Activated CD8-positive, alpha-beta T cell treated with anti-CD3 and anti-CD28 coated beads, Interleukin-2, amount 10 ng/mL, durations not matched to agents 7 days and 5 days (primary cell): ENCODE measurements at regions not wholly inside any gene's neighbourhood (a gene's known extent, or its start where the extent isn't known, plus 50 kb on each side); places are given as distances from the start of the nearest gene placed in this dataset.

Source experiments
- ATAC-seq: fragments of 150-1000 bp; cut with Tn5 transposase; one replicate; pipeline ENCODE4 v1.10.0; 2021; ENCODE audit warnings: moderate library complexity
- CTCF ChIA-PET: fragments of 350-600 bp; sonication (Branson Sonifier 250); formaldehyde crosslinking; loops from one replicate; lab custom pipeline; 2021; ENCODE audit warnings: antibody characterized with exemption; lab: Charles Lee
- POLR2A ChIA-PET: fragments of 350-600 bp; sonication (Branson Sonifier 250); formaldehyde crosslinking; loops from one replicate; lab custom pipeline; 2021; ENCODE audit warnings: antibody characterized with exemption; lab: Charles Lee
- DNase-seq: peaks from one replicate; pipeline ENCODE4 v3.0.0-alpha.2; 2020
- H3K27ac Mint-ChIP-seq: one replicate; pipeline ENCODE4 v1.8.0; 2021; ENCODE audit warnings: mild to moderate bottlenecking, mixed read lengths
- H3K27me3 Mint-ChIP-seq: one replicate; pipeline ENCODE4 v1.8.0; 2021; ENCODE audit warnings: low read depth, mixed read lengths
- H3K36me3 Mint-ChIP-seq: one replicate; pipeline ENCODE4 v1.8.0; 2021; ENCODE audit warnings: low read depth, mixed read lengths
- H3K4me1 Mint-ChIP-seq: one replicate; pipeline ENCODE4 v1.8.0; 2021; ENCODE audit warnings: low read depth, mixed read lengths
- H3K4me3 Mint-ChIP-seq: one replicate; pipeline ENCODE4 v1.8.0; 2021; ENCODE audit warnings: mild to moderate bottlenecking, mixed read lengths
- H3K9me3 Mint-ChIP-seq: one replicate; pipeline ENCODE4 v1.8.0; 2022; ENCODE audit warnings: mixed read lengths; ENCODE audit not compliant: insufficient read depth

DNA sequence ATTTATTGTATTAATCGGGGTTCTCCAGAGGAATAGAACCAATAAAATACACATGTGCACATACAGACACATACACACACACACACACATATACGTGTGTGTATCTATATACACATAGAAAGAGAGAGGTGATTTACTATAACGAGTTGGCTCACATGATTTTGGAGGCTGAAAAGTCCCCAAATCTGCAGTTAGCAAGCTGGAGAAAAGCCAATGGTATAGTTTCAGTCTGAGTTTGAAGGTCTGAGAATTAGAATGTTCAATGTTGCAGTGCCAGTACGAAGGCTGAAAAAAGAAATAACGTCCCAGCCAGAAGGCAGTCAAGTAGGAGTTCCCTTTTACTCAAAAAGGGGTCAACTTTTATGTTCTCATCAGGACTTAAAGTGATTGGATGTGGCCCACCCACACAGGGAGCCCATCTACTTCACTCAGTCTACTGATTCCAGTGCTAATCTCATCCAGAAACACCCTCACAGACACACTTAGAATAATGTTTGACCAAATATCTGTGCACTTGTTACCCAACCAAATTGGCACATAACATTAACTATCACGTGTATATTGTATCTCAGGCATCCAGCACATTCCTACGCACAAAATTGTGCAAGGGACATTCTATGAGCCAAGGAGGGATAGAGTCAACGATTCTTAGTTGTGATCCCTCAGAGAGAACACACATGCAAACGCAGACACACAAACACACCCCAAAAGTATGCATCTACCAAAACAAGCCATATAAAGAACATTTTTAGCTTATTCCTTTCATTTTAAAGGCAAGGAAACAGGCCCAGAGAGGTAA is 195.5 kb upstream of the DUSP10 start:
- Mint-ChIP-seq H3K4me1 (no peaks in the 10 kb centered on the region), H3K36me3 (no peaks in the 10 kb centered on the region), H3K9me3 (no peaks in the 10 kb centered on the region), H3K27me3 (peaks cover 7% of the 10 kb centered on the region), H3K27ac (no peak overlapping the region), H3K4me3 (no peak overlapping the region)
- CTCF ChIA-PET, result no interaction called here
- no peak for DNase-seq
- POLR2A ChIA-PET, result no interaction called here
- ATAC-seq, result no peak

DNA sequence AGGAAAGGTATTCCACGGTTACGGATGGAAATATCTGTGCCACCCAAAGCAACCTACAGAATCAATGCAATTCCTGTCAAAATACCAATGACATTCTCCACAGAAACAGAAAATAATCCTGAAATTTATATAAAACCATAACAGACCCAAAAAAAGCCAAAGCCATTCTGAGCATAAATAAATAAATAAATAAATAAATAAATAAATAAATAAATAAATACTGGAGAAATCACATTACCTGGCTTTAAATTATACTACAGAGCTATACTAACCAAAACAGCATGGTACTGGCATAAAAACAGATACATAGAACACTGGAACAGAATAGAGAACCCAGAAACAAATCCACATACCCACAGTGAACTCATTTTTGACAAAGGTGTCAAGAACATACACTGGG is 191.9 kb upstream of the DUSP10 start:
- ATAC-seq (no peak), DNase-seq (no peak)
- no peaks in the 10 kb centered on the region for H3K9me3 Mint-ChIP-seq
- no peaks in the 10 kb centered on the region for H3K4me1 Mint-ChIP-seq
- H3K4me3 Mint-ChIP-seq, result no peak overlapping the region
- ChIA-PET POLR2A (no interaction called here), CTCF (no interaction called here)
- H3K36me3 Mint-ChIP-seq, result no peaks in the 10 kb centered on the region
- peaks cover 19% of the 10 kb centered on the region for H3K27me3 Mint-ChIP-seq
- no peak overlapping the region for H3K27ac Mint-ChIP-seq

DNA sequence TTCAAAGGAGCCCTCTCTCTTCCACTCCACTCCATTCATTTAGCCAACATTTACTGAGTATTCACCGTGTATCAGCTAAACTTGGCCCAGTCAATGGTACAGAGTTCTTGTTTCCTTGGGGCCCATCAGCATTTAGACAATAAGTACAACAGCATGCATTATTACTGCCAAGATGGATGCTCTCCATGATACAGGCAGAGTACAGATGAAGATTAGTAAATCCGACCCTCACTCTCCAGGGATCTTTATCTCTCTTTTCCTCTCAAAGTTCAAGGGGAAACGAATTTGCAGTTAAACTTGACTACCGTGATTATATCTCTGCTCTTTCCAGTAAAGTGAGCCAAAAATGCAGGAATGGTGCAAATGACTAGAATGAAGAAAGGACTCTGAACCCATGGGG is 184.6 kb upstream of the DUSP10 start:
- H3K9me3 Mint-ChIP-seq, result no peaks in the 10 kb centered on the region
- peaks cover 10% of the 10 kb centered on the region for H3K27me3 Mint-ChIP-seq
- CTCF ChIA-PET, result no interaction called here
- no peak overlapping the region for H3K4me3 Mint-ChIP-seq
- peaks cover 2% of the 10 kb centered on the region for H3K4me1 Mint-ChIP-seq
- ATAC-seq, result no peak
- POLR2A ChIA-PET, result no interaction called here
- no peak overlapping the region for H3K27ac Mint-ChIP-seq
- DNase-seq, result no peak
- no peaks in the 10 kb centered on the region for H3K36me3 Mint-ChIP-seq

DNA sequence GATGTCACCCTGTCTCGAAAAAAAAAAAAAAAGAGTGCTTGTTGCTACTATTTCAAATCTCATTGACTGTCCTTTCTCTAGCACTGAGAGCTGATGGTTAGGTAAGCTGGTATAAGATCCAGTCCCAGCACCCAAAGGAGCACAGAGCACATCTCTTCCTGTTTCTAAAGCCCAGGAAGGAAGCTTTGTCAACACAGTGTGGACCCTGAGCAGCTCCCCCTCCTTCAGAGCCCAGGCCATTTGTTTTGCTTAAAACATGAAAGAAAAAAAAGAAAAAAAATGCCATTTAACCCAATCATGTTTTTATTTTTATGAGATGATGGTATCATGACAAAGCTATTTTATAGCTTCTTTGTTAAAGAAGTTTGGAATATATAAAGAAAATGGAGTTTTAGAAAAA is 184.1 kb upstream of the DUSP10 start:
- Mint-ChIP-seq H3K36me3 (no peaks in the 10 kb centered on the region), H3K4me3 (no peak overlapping the region), H3K4me1 (peaks cover 2% of the 10 kb centered on the region), H3K9me3 (no peaks in the 10 kb centered on the region), H3K27ac (no peak overlapping the region), H3K27me3 (peaks cover 8% of the 10 kb centered on the region)
- ChIA-PET POLR2A (no interaction called here), CTCF (no interaction called here)
- ATAC-seq (no peak), DNase-seq (no peak)

DNA sequence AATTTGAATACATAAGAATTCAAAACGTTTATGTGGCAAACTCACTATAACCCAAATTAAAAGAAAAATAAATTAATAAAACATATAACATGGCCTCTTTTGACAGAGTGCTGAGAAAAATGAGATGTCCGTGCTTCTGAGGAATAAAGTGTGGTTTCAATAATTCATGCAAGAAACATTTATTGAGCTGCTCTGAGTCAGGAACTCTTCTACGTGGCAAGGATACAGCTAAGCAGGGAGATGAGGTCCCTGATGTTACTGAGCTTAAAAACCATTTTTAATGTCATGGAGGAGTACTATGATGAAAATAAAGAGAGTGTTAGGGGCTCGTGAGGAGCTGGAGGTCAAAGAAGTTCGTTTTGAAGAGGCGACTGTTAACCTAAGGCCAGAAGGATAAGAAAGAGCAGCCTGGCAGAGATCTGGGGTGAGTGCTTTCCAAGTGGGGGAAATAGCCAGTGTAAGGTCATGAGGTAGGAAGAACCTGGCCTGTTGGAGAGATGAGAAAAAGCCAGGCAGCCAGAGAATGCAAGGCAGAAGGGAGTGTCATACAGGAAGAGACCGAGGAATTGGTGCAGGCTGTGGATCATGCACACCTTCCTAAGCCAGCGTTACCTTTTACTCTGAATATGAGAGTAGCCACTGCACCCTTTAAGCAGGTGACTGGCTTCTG is 182.2 kb upstream of the DUSP10 start:
- H3K4me1 Mint-ChIP-seq, result peaks cover 2% of the 10 kb centered on the region
- H3K4me3 Mint-ChIP-seq, result no peak overlapping the region
- no peaks in the 10 kb centered on the region for H3K9me3 Mint-ChIP-seq
- H3K27me3 Mint-ChIP-seq, result peaks cover 2% of the 10 kb centered on the region
- ChIA-PET POLR2A (no interaction called here), CTCF (interaction anchor here (1.1 to 1.8 kb wide), 2 partner anchors 85 to 446 kb away, joined by 3 to 4 read pairs; no protein-coding TSS in a partner anchor)
- H3K36me3 Mint-ChIP-seq, result no peaks in the 10 kb centered on the region
- ATAC-seq (no peak), DNase-seq (no peak)
- no peak overlapping the region for H3K27ac Mint-ChIP-seq

DNA sequence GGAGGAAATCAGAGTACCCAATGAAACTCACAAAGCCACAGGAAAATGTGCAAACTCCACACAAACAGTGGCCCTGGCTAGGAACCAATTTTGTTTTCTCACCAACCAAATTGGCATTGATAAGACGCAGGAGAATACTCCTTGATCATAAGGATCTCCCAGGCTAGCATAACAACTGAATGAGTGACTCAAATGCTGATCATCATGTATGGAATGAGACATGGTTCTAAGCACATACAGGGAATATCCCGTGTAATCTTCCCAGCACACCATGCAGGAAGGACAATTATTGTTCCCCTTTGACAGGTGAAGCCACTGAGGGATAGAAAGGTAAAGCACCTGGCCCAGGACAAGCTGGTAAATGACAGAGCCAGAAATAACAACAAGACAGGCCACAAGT is 180.0 kb upstream of the DUSP10 start:
- no peaks in the 10 kb centered on the region for H3K9me3 Mint-ChIP-seq
- H3K36me3 Mint-ChIP-seq, result no peaks in the 10 kb centered on the region
- ChIA-PET CTCF (no interaction called here), POLR2A (no interaction called here)
- H3K27ac Mint-ChIP-seq, result no peak overlapping the region
- ATAC-seq (no peak), DNase-seq (no peak)
- H3K27me3 Mint-ChIP-seq, result no peaks in the 10 kb centered on the region
- H3K4me3 Mint-ChIP-seq, result no peak overlapping the region
- H3K4me1 Mint-ChIP-seq, result peaks cover 2% of the 10 kb centered on the region

DNA sequence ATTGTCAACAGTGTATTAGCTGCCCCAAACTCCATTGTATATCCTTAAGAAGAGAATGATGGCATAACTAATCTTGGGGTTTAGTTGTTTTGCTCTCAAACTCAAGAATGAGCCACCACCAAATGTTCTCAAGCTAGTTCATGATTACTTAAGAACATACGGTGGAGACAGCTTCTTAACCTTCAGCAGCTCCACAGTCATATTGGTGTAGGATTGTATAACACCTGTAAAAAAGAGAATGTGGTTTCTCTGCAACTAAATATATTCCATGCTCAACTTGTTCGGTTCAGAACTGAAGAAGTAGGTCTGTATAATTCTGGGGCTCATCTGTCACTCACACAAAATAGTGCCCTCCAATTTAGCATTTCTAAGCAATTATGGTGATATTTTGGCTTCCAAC is 177.9 kb upstream of the DUSP10 start:
- no peaks in the 10 kb centered on the region for H3K9me3 Mint-ChIP-seq
- no peaks in the 10 kb centered on the region for H3K27me3 Mint-ChIP-seq
- H3K36me3 Mint-ChIP-seq, result no peaks in the 10 kb centered on the region
- H3K27ac Mint-ChIP-seq, result no peak overlapping the region
- no peaks in the 10 kb centered on the region for H3K4me1 Mint-ChIP-seq
- no peak for DNase-seq
- CTCF ChIA-PET, result no interaction called here
- ATAC-seq, result no peak
- POLR2A ChIA-PET, result no interaction called here
- H3K4me3 Mint-ChIP-seq, result no peak overlapping the region

DNA sequence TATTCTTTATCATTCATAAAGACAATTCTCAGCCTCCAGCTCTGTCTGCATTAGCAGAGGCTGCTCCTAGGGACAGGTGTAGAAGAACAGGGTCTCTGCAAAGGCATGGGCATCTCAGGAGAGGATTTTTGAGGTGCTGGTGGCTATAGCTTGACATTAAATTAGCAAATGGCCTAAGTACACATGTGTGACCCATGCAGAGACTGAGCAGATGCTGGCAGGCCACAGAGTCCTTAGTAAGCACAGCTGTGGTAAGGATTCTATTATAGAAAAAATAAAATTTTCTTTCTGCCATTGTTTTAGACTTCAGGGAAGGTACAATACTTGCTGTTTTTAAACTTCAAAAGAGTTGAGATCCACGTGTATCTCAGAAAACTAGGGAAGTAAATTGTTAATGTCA is 177.5 kb upstream of the DUSP10 start:
- POLR2A ChIA-PET, result no interaction called here
- Mint-ChIP-seq H3K4me1 (no peaks in the 10 kb centered on the region), H3K27ac (no peak overlapping the region), H3K9me3 (no peaks in the 10 kb centered on the region), H3K27me3 (no peaks in the 10 kb centered on the region), H3K4me3 (no peak overlapping the region), H3K36me3 (no peaks in the 10 kb centered on the region)
- CTCF ChIA-PET, result no interaction called here
- no peak for ATAC-seq
- no peak for DNase-seq

DNA sequence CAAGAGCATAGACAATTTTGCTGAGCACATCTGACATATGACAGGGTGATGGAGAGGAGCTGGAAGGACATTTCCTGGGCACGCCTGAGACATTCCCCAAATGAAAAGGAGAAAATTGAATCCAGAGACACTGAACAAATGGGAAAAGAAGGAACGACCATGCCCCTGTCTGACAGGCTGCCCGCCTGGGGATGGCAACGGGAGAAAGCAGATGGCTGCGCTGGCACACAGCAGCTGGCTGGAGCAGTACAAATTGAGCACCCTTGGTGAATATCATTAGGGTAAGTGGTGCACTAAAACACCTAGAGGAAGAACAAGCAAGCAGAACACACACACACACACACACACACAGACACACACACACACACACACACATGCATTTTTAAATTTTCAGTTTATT is 174.3 kb upstream of the DUSP10 start:
- CTCF ChIA-PET, result no interaction called here
- Mint-ChIP-seq H3K27me3 (no peaks in the 10 kb centered on the region), H3K27ac (no peak overlapping the region), H3K36me3 (no peaks in the 10 kb centered on the region), H3K4me3 (no peak overlapping the region), H3K9me3 (no peaks in the 10 kb centered on the region), H3K4me1 (peaks cover 11% of the 10 kb centered on the region)
- POLR2A ChIA-PET, result no interaction called here
- DNase-seq (no peak), ATAC-seq (no peak)

DNA sequence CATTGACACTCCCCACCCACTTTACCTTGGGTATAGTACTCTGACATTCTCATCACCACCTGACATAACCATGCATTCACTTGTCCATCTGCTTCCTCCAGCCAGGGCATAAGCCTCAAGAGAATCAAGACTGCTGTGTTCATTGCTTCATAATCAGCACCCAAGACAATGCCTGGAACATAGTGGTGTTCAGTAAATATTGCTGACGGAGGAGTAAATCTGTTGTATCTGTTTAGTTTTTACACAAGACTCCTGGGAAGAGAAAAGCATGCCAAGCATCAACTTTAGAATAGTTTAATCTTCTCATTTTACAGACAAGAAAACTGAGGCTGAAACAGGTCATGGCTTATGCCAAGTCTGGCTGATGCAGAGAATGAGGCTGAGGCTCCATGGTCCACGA is 173.9 kb upstream of the DUSP10 start:
- DNase-seq (no peak), ATAC-seq (no peak)
- Mint-ChIP-seq H3K9me3 (no peaks in the 10 kb centered on the region), H3K4me1 (peaks cover 11% of the 10 kb centered on the region), H3K4me3 (no peak overlapping the region), H3K27ac (no peak overlapping the region), H3K27me3 (no peaks in the 10 kb centered on the region), H3K36me3 (no peaks in the 10 kb centered on the region)
- POLR2A ChIA-PET, result no interaction called here
- CTCF ChIA-PET, result no interaction called here

DNA sequence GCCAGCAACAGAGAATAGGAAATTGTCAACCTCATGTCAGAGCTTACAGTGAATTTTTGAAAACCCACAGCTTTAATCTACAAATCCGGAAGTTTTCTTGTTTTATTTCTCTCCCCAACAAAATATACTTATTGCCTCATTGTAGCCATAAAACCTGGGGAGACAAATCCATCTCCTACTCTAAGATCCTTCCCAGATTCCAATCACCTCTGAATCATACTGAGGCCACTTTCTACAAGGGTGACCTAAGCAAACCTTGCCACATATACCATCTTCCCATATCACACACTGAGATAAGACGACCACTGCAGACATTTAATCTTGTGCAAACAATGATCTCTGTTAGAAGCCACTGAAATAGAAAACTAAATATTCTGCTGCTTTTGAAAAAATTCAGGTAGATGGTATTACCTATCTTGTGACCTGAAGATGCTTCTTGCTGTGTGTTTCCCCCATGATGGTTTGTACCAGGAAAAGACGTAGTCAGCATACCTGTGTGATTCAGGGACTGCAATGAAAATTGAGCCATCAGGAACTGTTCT is 171.5 kb upstream of the DUSP10 start:
- no peak overlapping the region for H3K27ac Mint-ChIP-seq
- H3K4me1 Mint-ChIP-seq, result peaks cover 11% of the 10 kb centered on the region

DNA sequence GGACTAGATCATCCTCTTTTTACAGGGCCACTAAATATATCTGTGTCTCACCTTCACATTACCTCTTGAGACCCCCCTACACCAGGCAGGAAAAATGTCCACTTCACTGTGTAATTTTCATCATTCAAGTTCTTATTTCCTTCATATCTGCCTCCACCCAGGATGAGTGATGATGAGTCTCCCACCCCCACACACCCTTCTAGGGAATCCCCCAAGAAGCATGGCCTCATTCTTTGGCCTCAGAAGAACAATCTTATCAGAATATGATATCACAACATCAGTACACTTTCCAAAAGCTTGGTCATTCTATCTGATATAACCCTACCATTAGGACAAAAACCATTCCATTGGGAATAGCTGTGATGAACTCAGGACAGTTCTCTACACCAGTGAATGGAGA is 170.3 kb upstream of the DUSP10 start:
- ATAC-seq (no peak), DNase-seq (no peak)
- Mint-ChIP-seq H3K27ac (no peak overlapping the region), H3K4me3 (no peak overlapping the region), H3K4me1 (peaks cover 11% of the 10 kb centered on the region), H3K36me3 (no peaks in the 10 kb centered on the region), H3K27me3 (peaks cover 5% of the 10 kb centered on the region), H3K9me3 (no peaks in the 10 kb centered on the region)
- ChIA-PET CTCF (no interaction called here), POLR2A (no interaction called here)

More for the DNA sequence above, 171.5 kb upstream of the DUSP10 start:
- POLR2A ChIA-PET, result no interaction called here
- peaks cover 5% of the 10 kb centered on the region for H3K27me3 Mint-ChIP-seq
- ATAC-seq (no peak), DNase-seq (no peak)
- no peaks in the 10 kb centered on the region for H3K36me3 Mint-ChIP-seq
- no peak overlapping the region for H3K4me3 Mint-ChIP-seq
- H3K9me3 Mint-ChIP-seq, result no peaks in the 10 kb centered on the region
- CTCF ChIA-PET, result no interaction called here
